Left ventricle myocardium inferior (tissue), 1 donor: ENCODE measurements at regions not wholly inside any gene's neighbourhood (a gene's known extent, or its start where the extent isn't known, plus 50 kb on each side); places are given as distances from the start of the nearest gene placed in this dataset.
A peak's percentile ranks its signal among the peaks of the same experiment; 100 is the strongest.

Experiments used
- DNase-seq: peaks from one replicate; pipeline ENCODE4 v3.0.0-alpha.2; 2020
- H3K27ac ChIP-seq: fragments of 200-600 bp; replicated peaks from 2 replicates; pipeline ENCODE4 v1.8.0; 2021
- H3K27me3 ChIP-seq: fragments of 200-600 bp; 2 replicates; pipeline ENCODE4 v1.8.0; 2021; ENCODE audit warnings: low read depth
- H3K36me3 ChIP-seq: fragments of 200-600 bp; 2 replicates; pipeline ENCODE4 v1.8.0; 2021
- H3K4me1 ChIP-seq: fragments of 200-600 bp; 2 replicates; pipeline ENCODE4 v1.8.0; 2021
- H3K4me3 ChIP-seq: fragments of 200-600 bp; 2 replicates; pipeline ENCODE4 v1.8.0; 2021; ENCODE audit warnings: mild to moderate bottlenecking, moderate library complexity
- H3K9me3 ChIP-seq: fragments of 200-600 bp; replicated peaks from 2 replicates; pipeline ENCODE4 v1.8.0; 2021
- CTCF ChIP-seq: fragments of 200-600 bp; IDR thresholded peaks from 2 replicates; pipeline ENCODE4 v1.8.0; 2021; ENCODE audit warnings: antibody characterized with exemption, mild to moderate bottlenecking, borderline replicate concordance
- intact Hi-C: fragments of 100-400 bp; cut with micrococcal nuclease; formaldehyde crosslinking; loops from one replicate; pipeline ENCODE4 v1.11.0; 2022
- donor health status: DM: no; HTN: yes; CAD: no; lungs with severe emphysema.

- no peaks in the 10 kb centered on the region for H3K9me3 ChIP-seq
- TF ChIP-seq CTCF: no peak
- no peaks in the 10 kb centered on the region for H3K36me3 ChIP-seq
- peaks cover 19% of the 10 kb centered on the region for H3K4me1 ChIP-seq
- no peak for DNase-seq
- H3K4me3 ChIP-seq: peak overlapping the region; percentile 57
- peaks cover 99% of the 10 kb centered on the region for H3K27me3 ChIP-seq
- intact Hi-C loops: no loop called here
- H3K27ac ChIP-seq: no peak overlapping the region
Measured at GRCh38 chr12:107844312-107844921, 69.9 kb downstream of the ASCL4 start.

- Histone ChIP-seq H3K4me1 (peaks cover 19% of the 10 kb centered on the region), H3K4me3 (no peak overlapping the region), H3K27me3 (peaks cover 100% of the 10 kb centered on the region), H3K27ac (no peak overlapping the region), H3K9me3 (no peaks in the 10 kb centered on the region), H3K36me3 (no peaks in the 10 kb centered on the region)
- no peak for DNase-seq
- intact Hi-C loops: no loop called here
- TF ChIP-seq CTCF: no peak
Measured at GRCh38 chr12:107845226-107845979, 70.9 kb downstream of the ASCL4 start.

GRCh38 chr12:107845980-107846659 lies 71.6 kb downstream of the ASCL4 start:
- Histone ChIP-seq H3K27ac (no peak overlapping the region), H3K9me3 (no peaks in the 10 kb centered on the region), H3K27me3 (peaks cover 99% of the 10 kb centered on the region), H3K4me3 (no peak overlapping the region), H3K4me1 (peaks cover 19% of the 10 kb centered on the region), H3K36me3 (no peaks in the 10 kb centered on the region)
- intact Hi-C loops: no loop called here
- DNase-seq: no peak
- no peak for TF ChIP-seq CTCF

GRCh38 chr12:107847430-107847829 lies 72.9 kb downstream of the ASCL4 start:
- Histone ChIP-seq H3K27me3 (peaks cover 92% of the 10 kb centered on the region), H3K4me1 (peaks cover 19% of the 10 kb centered on the region), H3K27ac (no peak overlapping the region), H3K9me3 (no peaks in the 10 kb centered on the region), H3K36me3 (no peaks in the 10 kb centered on the region), H3K4me3 (no peak overlapping the region)
- no peak for TF ChIP-seq CTCF
- DNase-seq: no peak
- intact Hi-C loops: no loop called here

- Histone ChIP-seq H3K9me3 (no peaks in the 10 kb centered on the region), H3K4me3 (no peak overlapping the region), H3K36me3 (no peaks in the 10 kb centered on the region), H3K27me3 (peaks cover 91% of the 10 kb centered on the region), H3K4me1 (peaks cover 19% of the 10 kb centered on the region), H3K27ac (no peak overlapping the region)
- intact Hi-C loops: no loop called here
- no peak for DNase-seq
- TF ChIP-seq CTCF: no peak
Measured at GRCh38 chr12:107847830-107848229, 73.3 kb downstream of the ASCL4 start.
